OCI-LY7 (cell line): ENCODE measurements at regions not wholly inside any gene's neighbourhood (a gene's known extent, or its start where the extent isn't known, plus 50 kb on each side); places are given as distances from the start of the nearest gene placed in this dataset.

Experiments used
- BruUV-seq: library from RNA; stranded (reverse); fragments of 400-500 nt; replicated peaks from 2 replicates; lab custom pipeline; 2021; lab: Mats Ljungman, UMichigan
- CTCF ChIA-PET: fragments of 300-600 bp; sonication (Branson Sonifier 250); formaldehyde crosslinking; loops from one replicate; lab custom pipeline; 2022; ENCODE audit warnings: antibody characterized with exemption; ENCODE audit not compliant: unreplicated experiment; lab: Charles Lee
- POLR2A ChIA-PET: fragments of 300-600 bp; sonication (Branson Sonifier 250); formaldehyde crosslinking; loops from one replicate; lab custom pipeline; 2022; ENCODE audit warnings: antibody characterized with exemption; lab: Charles Lee
- DNase-seq: peaks from one replicate; pipeline ENCODE4 v3.0.0-alpha.2; 2015; ENCODE audit warnings: low spot score
- H2AFZ ChIP-seq: fragments of 200-600 bp; sonication (generic), shearing (Covaris generic); 2 replicates; pipeline ENCODE4 v1.6.1; 2014; ENCODE audit warnings: mild to moderate bottlenecking, antibody characterized with exemption, low read length, moderate library complexity
- H3K27ac ChIP-seq: fragments of 200-600 bp; sonication (generic); 2 replicates; pipeline ENCODE4 v1.5.1; 2014; ENCODE audit warnings: mixed run types, low read depth, mild to moderate bottlenecking, moderate library complexity, low read length, inconsistent platforms; ENCODE audit not compliant: poor library complexity, severe bottlenecking
- H3K36me3 ChIP-seq: fragments of 200-600 bp; sonication (generic); 2 replicates; pipeline ENCODE4 v1.6.1; 2014; ENCODE audit warnings: mild to moderate bottlenecking, antibody characterized with exemption, low read length, moderate library complexity, mixed read lengths; ENCODE audit not compliant: insufficient read depth
- H3K4me1 ChIP-seq: fragments of 200-600 bp; sonication (generic); 2 replicates; pipeline ENCODE4 v1.5.1; 2014; ENCODE audit warnings: mild to moderate bottlenecking, low read length; ENCODE audit not compliant: insufficient read depth, poor library complexity, severe bottlenecking
- H3K4me2 ChIP-seq: fragments of 200-600 bp; sonication (generic); 2 replicates; pipeline ENCODE4 v1.6.1; 2014; ENCODE audit warnings: mild to moderate bottlenecking, low read length
- H3K4me3 ChIP-seq: fragments of 200-600 bp; sonication (generic); 2 replicates; pipeline ENCODE4 v1.5.1; 2014; ENCODE audit warnings: mild to moderate bottlenecking, low read depth, low read length; ENCODE audit not compliant: poor library complexity, severe bottlenecking
- H3K79me2 ChIP-seq: fragments of 200-600 bp; sonication (generic); 2 replicates; pipeline ENCODE4 v1.6.1; 2016; ENCODE audit warnings: low read depth, mild to moderate bottlenecking, low read length, moderate library complexity, mixed read lengths; ENCODE audit not compliant: insufficient read depth
- H3K9me2 ChIP-seq: fragments of 200-600 bp; sonication (generic); 2 replicates; pipeline ENCODE4 v1.6.1; 2016; ENCODE audit warnings: mild to moderate bottlenecking, low read length, mixed read lengths; ENCODE audit not compliant: insufficient read depth
- H3K9me3 ChIP-seq: fragments of 200-600 bp; sonication (generic); 2 replicates; pipeline ENCODE4 v1.6.1; 2014; ENCODE audit warnings: mild to moderate bottlenecking, mixed run types, low read length, mixed read lengths
- H4K20me1 ChIP-seq: fragments of 200-600 bp; sonication (generic); 2 replicates; pipeline ENCODE4 v1.6.1; 2014; ENCODE audit warnings: mild to moderate bottlenecking, antibody characterized with exemption, low read length, moderate library complexity, mixed read lengths; ENCODE audit not compliant: insufficient read depth
- EZH2phosphoT487 ChIP-seq: fragments of 200-600 bp; sonication (generic); IDR thresholded peaks from 2 replicates; pipeline ENCODE4 v1.6.1; 2018; ENCODE audit warnings: low read depth, borderline replicate concordance, mild to moderate bottlenecking, mixed run types, antibody characterized with exemption, low read length, moderate library complexity, mixed read lengths
- intact Hi-C: fragments of 100-400 bp; cut with micrococcal nuclease; formaldehyde crosslinking; loops from one replicate; pipeline ENCODE4 v1.10.0; 2022; ENCODE audit not compliant: unreplicated experiment
- TF ChIP-seq, protein P1 (sequence below): fragments of 200-600 bp; sonication (generic); conservative IDR thresholded peaks from 2 replicates; pipeline ENCODE4 v1.5.1; 2014; ENCODE audit warnings: mild to moderate bottlenecking, antibody characterized with exemption, low read length, moderate library complexity, mixed read lengths

GRCh38 chr13:46953941-46954340, 57.1 kb upstream of the HTR2A start:
- no peaks in the 10 kb centered on the region for H3K4me1 ChIP-seq
- CTCF ChIA-PET = no interaction called here
- no peak overlapping the region for H3K27ac ChIP-seq
- no peaks in the 10 kb centered on the region for H3K9me2 ChIP-seq
- H4K20me1 ChIP-seq = no peaks in the 10 kb centered on the region
- no peak overlapping the region for H3K4me2 ChIP-seq
- no TSS peak for BruUV-seq
- TF ChIP-seq, protein P1, sequence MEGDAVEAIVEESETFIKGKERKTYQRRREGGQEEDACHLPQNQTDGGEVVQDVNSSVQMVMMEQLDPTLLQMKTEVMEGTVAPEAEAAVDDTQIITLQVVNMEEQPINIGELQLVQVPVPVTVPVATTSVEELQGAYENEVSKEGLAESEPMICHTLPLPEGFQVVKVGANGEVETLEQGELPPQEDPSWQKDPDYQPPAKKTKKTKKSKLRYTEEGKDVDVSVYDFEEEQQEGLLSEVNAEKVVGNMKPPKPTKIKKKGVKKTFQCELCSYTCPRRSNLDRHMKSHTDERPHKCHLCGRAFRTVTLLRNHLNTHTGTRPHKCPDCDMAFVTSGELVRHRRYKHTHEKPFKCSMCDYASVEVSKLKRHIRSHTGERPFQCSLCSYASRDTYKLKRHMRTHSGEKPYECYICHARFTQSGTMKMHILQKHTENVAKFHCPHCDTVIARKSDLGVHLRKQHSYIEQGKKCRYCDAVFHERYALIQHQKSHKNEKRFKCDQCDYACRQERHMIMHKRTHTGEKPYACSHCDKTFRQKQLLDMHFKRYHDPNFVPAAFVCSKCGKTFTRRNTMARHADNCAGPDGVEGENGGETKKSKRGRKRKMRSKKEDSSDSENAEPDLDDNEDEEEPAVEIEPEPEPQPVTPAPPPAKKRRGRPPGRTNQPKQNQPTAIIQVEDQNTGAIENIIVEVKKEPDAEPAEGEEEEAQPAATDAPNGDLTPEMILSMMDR = no peak
- TF ChIP-seq EZH2phosphoT487 = no peak
- no peak overlapping the region for H3K4me3 ChIP-seq
- no peaks in the 10 kb centered on the region for H3K36me3 ChIP-seq
- H3K9me3 ChIP-seq = no peaks in the 10 kb centered on the region
- no peak for DNase-seq
- POLR2A ChIA-PET = interaction anchor here (0.6 kb wide), 1 partner anchor 1388 kb away, joined by 3 read pairs; no protein-coding TSS in a partner anchor
- intact Hi-C loops = no loop called here
- H3K79me2 ChIP-seq = no peaks in the 10 kb centered on the region
- H2AFZ ChIP-seq = no peak overlapping the region

- Histone ChIP-seq H3K4me2 (no peak overlapping the region), H3K79me2 (no peaks in the 10 kb centered on the region), H3K36me3 (no peaks in the 10 kb centered on the region), H3K27ac (no peak overlapping the region), H3K9me2 (no peaks in the 10 kb centered on the region), H3K9me3 (no peaks in the 10 kb centered on the region), H3K4me1 (no peaks in the 10 kb centered on the region), H3K4me3 (no peak overlapping the region), H2AFZ (no peak overlapping the region), H4K20me1 (no peaks in the 10 kb centered on the region)
- TF ChIP-seq EZH2phosphoT487 = no peak
- TF ChIP-seq, protein P1 = no peak
- no peak for DNase-seq
- intact Hi-C loops = no loop called here
- ChIA-PET CTCF (no interaction called here), POLR2A (interaction anchor here (0.6 kb wide), 1 partner anchor 1131 kb away, joined by 3 read pairs; no protein-coding TSS in a partner anchor)
- no TSS peak for BruUV-seq
Observed at GRCh38 chr13:46953331-46953730, 56.5 kb upstream of the HTR2A start.

GRCh38 chr13:46951516-46951915, 54.7 kb upstream of the HTR2A start:
- ChIA-PET POLR2A (interaction anchor here (0.7 to 0.8 kb wide), 2 partner anchors 14 to 152 kb away, joined by 4 read pairs; no protein-coding TSS in a partner anchor), CTCF (no interaction called here)
- Histone ChIP-seq H3K4me2 (no peak overlapping the region), H3K27ac (no peak overlapping the region), H2AFZ (no peak overlapping the region), H3K79me2 (no peaks in the 10 kb centered on the region), H3K4me3 (no peak overlapping the region), H3K4me1 (no peaks in the 10 kb centered on the region), H3K36me3 (no peaks in the 10 kb centered on the region), H3K9me3 (no peaks in the 10 kb centered on the region), H4K20me1 (no peaks in the 10 kb centered on the region), H3K9me2 (no peaks in the 10 kb centered on the region)
- TF ChIP-seq, protein P1 = no peak
- no peak for TF ChIP-seq EZH2phosphoT487
- intact Hi-C loops = no loop called here
- no TSS peak for BruUV-seq
- no peak for DNase-seq
